ENCODE measurements at regions not wholly inside any gene's neighbourhood (a gene's known extent, or its start where the extent isn't known, plus 50 kb on each side); places are given as distances from the start of the nearest gene placed in this dataset.

- TF ChIP-seq CTCF (IDR thresholded peaks at IDR 0.05; ENCODE audit: low read depth, low read length): no peak
- no peak for TF ChIP-seq MAX (IDR thresholded peaks at IDR 0.05; ENCODE audit: low read depth, low read length)
- TF ChIP-seq POLR2A (IDR thresholded peaks at IDR 0.05; ENCODE audit: extremely low read depth, insufficient read length): no peak
- no peak for TF ChIP-seq MYC (IDR thresholded peaks at IDR 0.05; ENCODE audit: low read depth, low read length)
These were observed 102.6 kb upstream of the NRBF2 start for GRCh38 chr10:63030536-63030935.

All from NB4 (cell line).